T-cell (primary cell): ENCODE measurements at regions not wholly inside any gene's neighbourhood (a gene's known extent, or its start where the extent isn't known, plus 50 kb on each side); places are given as distances from the start of the nearest gene placed in this dataset.
"Not testable (repeated sequence)": the region's sequence is repeated elsewhere in the genome, so short reads cannot be mapped to it uniquely, and the experiment has no call there.

Experiments used
- ATAC-seq, 4 experiments: fragments of 200-7000 bp in 3 of 4; fragments of 150-1000 bp in 1 of 4; cut with Tn5 transposase; replicated peaks in 1 of 4; 1 replicate in 3 of 4; 2 replicates in 1 of 4; pipeline ENCODE4 v1.10.0; 2021; ENCODE audit warnings: moderate library complexity in 3 of 4, mild to moderate bottlenecking in 2 of 4, moderate number of reproducible peaks in 1 of 4
- CTCF ChIA-PET, 2 donors: fragments of 300-600 bp; sonication (Branson Sonifier 250); formaldehyde crosslinking; loops; one replicate each; lab custom pipeline; 2022; ENCODE audit warnings: antibody characterized with exemption in 2 of 2; lab: Charles Lee
- POLR2A ChIA-PET, 2 donors: fragments of 300-600 bp; sonication (Branson Sonifier 250); formaldehyde crosslinking; loops; one replicate each; lab custom pipeline; 2022; ENCODE audit warnings: antibody characterized with exemption in 2 of 2; lab: Charles Lee
- DNase-seq, 35 experiments: peaks; one replicate each; pipeline versions ENCODE4 v3.0.0 to v3.0.0-alpha.2; 2013 to 2023
- H3K27ac ChIP-seq: one replicate; pipeline ENCODE4 v1.5.1; 2013; ENCODE audit warnings: low read length
- H3K27me3 ChIP-seq, 2 experiments: replicated peaks in 1 of 2; 1 replicate in 1 of 2; 2 replicates in 1 of 2; pipeline versions ENCODE4 v1.6.1 to v1.7.0; 2013; ENCODE audit warnings: low read length in 1 of 2, mixed read lengths in 1 of 2; ENCODE audit not compliant: control insufficient read depth in 2 of 2, insufficient read depth in 2 of 2; ENCODE audit errors: extremely low read depth in 1 of 2
- H3K36me3 ChIP-seq, 2 donors: 1 replicate in 1 of 2; 2 replicates in 1 of 2; pipeline versions ENCODE4 v1.6.1 to v1.7.0; 2013; ENCODE audit warnings: low read length in 1 of 2; ENCODE audit not compliant: control insufficient read depth in 2 of 2, insufficient read depth in 1 of 2; ENCODE audit errors: extremely low read depth in 1 of 2
- H3K4me1 ChIP-seq, 2 experiments: 1 replicate in 1 of 2; 2 replicates in 1 of 2; pipeline versions ENCODE4 v1.6.1 to v1.7.0; 2013; ENCODE audit warnings: low read length in 2 of 2, mixed read lengths in 1 of 2; ENCODE audit not compliant: insufficient read depth in 2 of 2, control insufficient read depth in 1 of 2; ENCODE audit errors: extremely low read depth in 1 of 2
- H3K4me3 ChIP-seq, 2 donors: 1 replicate in 1 of 2; 2 replicates in 1 of 2; pipeline versions ENCODE4 v1.5.1 to v1.7.0; 2013; ENCODE audit warnings: mild to moderate bottlenecking in 2 of 2, low read length in 1 of 2, moderate library complexity in 1 of 2; ENCODE audit not compliant: control insufficient read depth in 1 of 2; ENCODE audit errors: extremely low read depth in 1 of 2
- H3K9me3 ChIP-seq: 2 replicates; pipeline ENCODE4 v1.7.0; 2013
- H3K27ac Mint-ChIP-seq, 2 donors: one replicate each; pipeline ENCODE4 v1.8.0; 2020 to 2021; ENCODE audit warnings: mild to moderate bottlenecking in 2 of 2, mixed read lengths in 2 of 2
- H3K27me3 Mint-ChIP-seq, 2 donors: one replicate each; pipeline ENCODE4 v1.8.0; 2021 to 2022; ENCODE audit warnings: mixed read lengths in 2 of 2
- H3K36me3 Mint-ChIP-seq: one replicate; pipeline ENCODE4 v1.8.0; 2021; ENCODE audit warnings: mixed read lengths
- H3K4me1 Mint-ChIP-seq, 3 donors: one replicate each; pipeline ENCODE4 v1.8.0; 2020 to 2022; ENCODE audit warnings: mixed read lengths in 3 of 3, mild to moderate bottlenecking in 1 of 3
- H3K4me3 Mint-ChIP-seq, 3 donors: one replicate each; pipeline ENCODE4 v1.8.0; 2020 to 2022; ENCODE audit warnings: mild to moderate bottlenecking in 3 of 3, mixed read lengths in 3 of 3, moderate library complexity in 3 of 3
- H3K9me3 Mint-ChIP-seq, 3 donors: one replicate each; pipeline ENCODE4 v1.8.0; 2020 to 2022; ENCODE audit warnings: mixed read lengths in 3 of 3
- WGBS: methylation state at CpG from one replicate; pipeline ENCODE4 v1.1.5; 2013; ENCODE audit warnings: missing lambda C conversion rate; ENCODE audit not compliant: insufficient coverage; 5-methylcytosine and 5-hydroxymethylcytosine counted together

DNA sequence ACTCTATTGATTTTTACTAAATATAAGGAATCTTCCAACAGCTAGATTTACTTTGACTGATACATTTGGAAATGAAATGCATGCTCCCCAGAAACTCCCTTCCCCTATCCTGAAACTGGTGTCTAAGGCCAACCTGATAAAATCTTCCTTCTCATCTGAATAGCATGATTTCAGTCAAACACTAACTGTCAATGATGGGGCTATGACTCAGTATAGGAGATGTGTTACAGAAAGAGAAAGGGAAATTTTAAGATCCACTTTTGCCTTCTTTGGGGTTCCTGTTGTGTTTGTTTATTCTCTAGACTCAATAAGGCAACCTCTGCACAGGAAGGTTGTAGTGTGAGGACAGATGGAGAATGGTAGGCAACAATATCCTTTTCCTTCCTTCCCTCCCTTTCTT, 160.7 kb downstream of the MOSPD2 start:
- Histone ChIP-seq H3K4me3 (no peak overlapping the region), H3K4me1 (no peaks in the 10 kb centered on the region), H3K27me3 (no peaks in the 10 kb centered on the region), H3K36me3 (no peaks in the 10 kb centered on the region), H3K9me3 (no peaks in the 10 kb centered on the region), H3K27ac (no peak overlapping the region)
- POLR2A ChIA-PET: interaction anchor here in 1 of 2 donors (0.7 kb wide), 1 partner anchor 615 kb away, joined by 3 read pairs; no protein-coding TSS in a partner anchor
- H3K36me3 Mint-ChIP-seq: no peaks in the 10 kb centered on the region
- peak overlapping the region; percentile 2 to 43 (median 15) for H3K4me3 Mint-ChIP-seq
- DNase-seq (no peak), ATAC-seq (no peak)
- H3K27ac Mint-ChIP-seq: no peak overlapping the region
- peaks cover 0 to 3% (median 0%) of the 10 kb centered on the region in 3 donors for H3K9me3 Mint-ChIP-seq
- CTCF ChIA-PET: no interaction called here
- H3K4me1 Mint-ChIP-seq: peaks cover 0 to 9% (median 7%) of the 10 kb centered on the region in 3 donors
- H3K27me3 Mint-ChIP-seq: no peaks in the 10 kb centered on the region

DNA sequence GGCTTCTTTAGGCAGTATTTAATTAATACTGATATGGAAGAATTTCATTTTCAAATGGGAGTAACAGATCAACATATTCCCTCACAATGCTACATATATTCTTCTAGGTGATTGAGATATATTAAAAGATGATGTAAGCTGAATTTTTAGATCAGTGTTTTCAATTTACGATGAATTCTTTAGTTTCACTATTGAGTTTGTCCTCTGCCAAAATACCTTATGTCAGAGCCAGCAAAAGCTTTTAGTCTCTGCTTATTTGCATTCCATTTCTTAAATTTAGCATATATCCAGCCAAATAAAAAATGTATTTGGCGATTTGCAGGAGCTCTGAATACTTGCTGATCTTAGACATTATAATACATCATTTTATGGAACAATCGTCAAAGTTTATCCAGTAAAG, 144.3 kb downstream of the MOSPD2 start:
- no CpG with 5 or more reads among the region's 3 CpGs for WGBS
- Mint-ChIP-seq H3K36me3 (no peaks in the 10 kb centered on the region), H3K27ac (no peak overlapping the region), H3K4me1 (no peaks in the 10 kb centered on the region), H3K9me3 (no peaks in the 10 kb centered on the region), H3K4me3 (no peak overlapping the region), H3K27me3 (no peaks in the 10 kb centered on the region)
- no peaks in the 10 kb centered on the region for H3K36me3 ChIP-seq
- H3K4me1 ChIP-seq: no peaks in the 10 kb centered on the region
- CTCF ChIA-PET: interaction anchor here in 1 of 2 donors (0.6 kb wide), 1 partner anchor 117 kb away, joined by 3 read pairs; no protein-coding TSS in a partner anchor
- ATAC-seq: no peak
- POLR2A ChIA-PET: no interaction called here
- H3K9me3 ChIP-seq: no peaks in the 10 kb centered on the region
- H3K27ac ChIP-seq: no peak overlapping the region
- H3K4me3 ChIP-seq: no peak overlapping the region
- no peak for DNase-seq
- H3K27me3 ChIP-seq: no peaks in the 10 kb centered on the region

DNA sequence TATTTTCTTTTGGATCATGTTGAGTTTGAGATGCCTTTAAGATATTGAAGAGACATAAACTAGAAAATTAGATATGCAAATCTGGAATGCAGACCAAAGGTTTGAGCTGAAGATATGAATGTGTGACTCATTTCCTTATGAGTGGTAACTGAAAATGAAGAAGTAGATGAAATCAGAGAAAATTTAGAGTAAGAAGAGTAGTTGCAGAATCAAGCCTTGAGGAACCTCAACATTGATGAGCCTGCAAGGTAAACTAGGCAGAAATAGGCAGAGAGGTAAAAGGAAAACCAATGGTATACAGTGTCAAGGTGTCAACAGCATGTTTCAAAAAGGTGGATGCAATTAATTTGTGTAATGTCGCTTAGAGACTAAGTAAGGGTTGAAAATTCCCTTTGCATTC, 142.8 kb downstream of the MOSPD2 start:
- Histone ChIP-seq H3K4me1 (no peaks in the 10 kb centered on the region), H3K27me3 (no peaks in the 10 kb centered on the region), H3K9me3 (no peaks in the 10 kb centered on the region), H3K27ac (no peak overlapping the region), H3K36me3 (no peaks in the 10 kb centered on the region), H3K4me3 (no peak overlapping the region)
- CTCF ChIA-PET: no interaction called here
- H3K4me1 Mint-ChIP-seq: no peaks in the 10 kb centered on the region
- no peak overlapping the region for H3K27ac Mint-ChIP-seq
- no peaks in the 10 kb centered on the region for H3K36me3 Mint-ChIP-seq
- POLR2A ChIA-PET: no interaction called here
- H3K27me3 Mint-ChIP-seq: no peaks in the 10 kb centered on the region
- no peak overlapping the region for H3K4me3 Mint-ChIP-seq
- DNase-seq (no peak), ATAC-seq (no peak)
- 70% methylated on average over 1 of the region's 1 CpG for WGBS
- H3K9me3 Mint-ChIP-seq: no peaks in the 10 kb centered on the region

DNA sequence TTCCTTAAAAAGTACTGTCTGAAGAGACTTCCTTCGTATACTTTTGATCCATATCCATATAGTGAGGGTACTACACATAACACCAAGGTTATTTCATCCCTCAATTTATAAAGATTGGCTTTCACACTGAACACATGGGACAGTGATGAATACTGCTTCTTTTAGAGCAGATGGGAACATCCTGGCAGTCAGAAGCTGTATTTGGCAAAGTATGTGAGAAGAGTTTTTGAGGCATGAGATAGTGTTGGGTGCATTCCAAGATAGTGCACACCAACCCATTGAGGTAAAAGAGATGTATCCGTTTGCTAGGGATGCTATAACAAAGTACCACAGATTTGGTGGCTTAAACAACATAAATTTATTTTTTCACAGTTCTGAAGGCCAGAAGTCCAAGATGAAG, 141.1 kb downstream of the MOSPD2 start:
- peaks cover 0 to under 1% of the 10 kb centered on the region in 2 donors for H3K27me3 Mint-ChIP-seq
- no peaks in the 10 kb centered on the region for H3K9me3 Mint-ChIP-seq
- no peak overlapping the region for H3K4me3 Mint-ChIP-seq
- no peak overlapping the region for H3K27ac Mint-ChIP-seq
- Histone ChIP-seq H3K4me1 (no peaks in the 10 kb centered on the region), H3K27me3 (no peaks in the 10 kb centered on the region), H3K27ac (no peak overlapping the region), H3K4me3 (no peak overlapping the region), H3K36me3 (no peaks in the 10 kb centered on the region), H3K9me3 (no peaks in the 10 kb centered on the region)
- ATAC-seq: no peak
- DNase-seq: no peak
- H3K4me1 Mint-ChIP-seq: no peaks in the 10 kb centered on the region
- ChIA-PET POLR2A (no interaction called here), CTCF (no interaction called here)
- no CpG with 5 or more reads among the region's 2 CpGs for WGBS
- no peaks in the 10 kb centered on the region for H3K36me3 Mint-ChIP-seq

DNA sequence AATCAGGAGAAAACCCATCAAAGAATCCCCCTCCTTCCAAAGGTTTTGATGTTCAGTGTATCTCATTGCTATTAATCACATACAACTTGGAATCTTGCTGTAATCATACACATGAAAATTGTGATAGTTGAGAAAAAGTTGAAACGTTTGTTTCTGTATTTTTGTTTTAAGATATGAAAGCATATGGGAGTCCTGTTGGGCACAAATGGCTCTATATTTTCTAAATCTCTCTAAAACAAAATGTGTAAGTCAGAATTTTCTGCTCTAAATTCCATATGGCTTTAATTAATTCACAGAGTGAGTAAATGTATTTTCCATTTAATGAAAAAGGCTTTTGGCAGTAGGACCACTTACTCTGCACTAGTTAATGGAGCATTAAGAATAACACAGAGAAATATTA, 140.2 kb downstream of the MOSPD2 start:
- WGBS: no CpG with 5 or more reads among the region's 1 CpG

DNA sequence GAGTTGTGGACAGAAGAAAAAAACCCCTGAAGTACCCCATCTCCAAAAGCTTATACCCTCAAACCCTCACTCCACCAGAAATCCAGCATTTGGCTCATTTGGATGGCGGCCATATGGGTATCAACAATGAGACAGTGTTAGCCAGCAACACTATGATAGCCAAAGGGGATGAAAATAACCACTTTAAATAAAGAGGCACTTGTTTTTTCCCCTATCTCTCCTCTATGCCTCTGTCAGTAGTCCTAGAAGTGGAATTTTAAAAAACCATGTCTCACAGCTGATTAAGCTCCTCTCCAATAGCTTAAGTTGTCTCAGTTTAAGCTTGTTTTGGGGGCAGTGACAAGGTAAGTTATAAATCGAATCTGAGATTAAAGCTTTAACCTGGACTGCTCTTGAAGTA, 124.0 kb downstream of the MOSPD2 start:
- no CpG with 5 or more reads among the region's 2 CpGs for WGBS
- Histone ChIP-seq H3K27me3 (no peaks in the 10 kb centered on the region), H3K4me1 (no peaks in the 10 kb centered on the region), H3K36me3 (no peaks in the 10 kb centered on the region), H3K4me3 (no peak overlapping the region), H3K9me3 (no peaks in the 10 kb centered on the region), H3K27ac (no peak overlapping the region)
- H3K36me3 Mint-ChIP-seq: no peaks in the 10 kb centered on the region
- H3K4me3 Mint-ChIP-seq: no peak overlapping the region
- H3K4me1 Mint-ChIP-seq: no peaks in the 10 kb centered on the region
- H3K27ac Mint-ChIP-seq: no peak overlapping the region
- ATAC-seq (no peak), DNase-seq (no peak)
- ChIA-PET CTCF (no interaction called here), POLR2A (no interaction called here)
- peaks cover 2 to 22% of the 10 kb centered on the region in 2 donors for H3K27me3 Mint-ChIP-seq
- peaks cover 0 to 4% (median 2%) of the 10 kb centered on the region in 3 donors for H3K9me3 Mint-ChIP-seq

More for the DNA sequence above, 140.2 kb downstream of the MOSPD2 start:
- no peaks in the 10 kb centered on the region for H3K4me1 ChIP-seq
- H3K27ac ChIP-seq: no peak overlapping the region
- no peak overlapping the region for H3K27ac Mint-ChIP-seq
- H3K36me3 ChIP-seq: no peaks in the 10 kb centered on the region
- H3K9me3 Mint-ChIP-seq: no peaks in the 10 kb centered on the region
- H3K9me3 ChIP-seq: no peaks in the 10 kb centered on the region
- H3K27me3 Mint-ChIP-seq: peaks cover 0 to 3% of the 10 kb centered on the region in 2 donors
- CTCF ChIA-PET: interaction anchor here in 1 of 2 donors (1.0 kb wide), 1 partner anchor 33 kb away, joined by 3 read pairs; no protein-coding TSS in a partner anchor
- no peak overlapping the region for H3K4me3 Mint-ChIP-seq
- POLR2A ChIA-PET: no interaction called here
- DNase-seq (no peak), ATAC-seq (no peak)
- no peaks in the 10 kb centered on the region for H3K4me1 Mint-ChIP-seq
- H3K36me3 Mint-ChIP-seq: no peaks in the 10 kb centered on the region
- H3K27me3 ChIP-seq: no peaks in the 10 kb centered on the region
- H3K4me3 ChIP-seq: no peak overlapping the region

DNA sequence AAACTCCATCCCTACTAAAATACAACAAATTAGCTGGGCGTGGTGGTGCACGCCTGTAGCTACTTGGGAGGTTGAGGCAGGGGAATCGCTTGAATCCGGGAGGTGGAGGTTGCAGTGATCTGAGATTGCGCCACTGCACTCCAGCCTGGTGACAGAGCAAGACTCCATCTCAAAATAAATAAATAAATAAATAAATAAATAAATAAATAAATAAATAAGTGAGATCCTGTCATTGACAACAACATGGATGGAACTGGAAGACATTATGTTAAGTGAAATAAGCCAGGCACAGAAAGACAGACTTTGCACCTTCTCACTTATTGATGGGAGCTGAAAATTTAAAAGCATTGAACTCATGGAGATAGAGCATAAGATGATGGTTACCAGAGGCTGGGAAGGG, 111.2 kb downstream of the MOSPD2 start:
- H3K27ac Mint-ChIP-seq, POLR2A ChIA-PET, H3K9me3 Mint-ChIP-seq, H3K27ac ChIP-seq, H3K4me3 ChIP-seq, H3K27me3 ChIP-seq, DNase-seq, CTCF ChIA-PET, H3K9me3 ChIP-seq, H3K4me3 Mint-ChIP-seq, H3K4me1 ChIP-seq, H3K36me3 Mint-ChIP-seq, H3K4me1 Mint-ChIP-seq, H3K36me3 ChIP-seq, ATAC-seq: not testable (repeated sequence)
- H3K27me3 Mint-ChIP-seq: peaks cover 0 to 15% of the 10 kb centered on the region in 2 donors
- WGBS: no CpG with 5 or more reads among the region's 5 CpGs
